T-helper 1 cell treated with Interleukin-12 subunit alpha and Interleukin-12 subunit beta and Interleukin-4 antibody, amounts not matched to agents 30 ng/mL and 1 ng/mL, for 36 hours (primary cell): ENCODE measurements at regions not wholly inside any gene's neighbourhood (a gene's known extent, or its start where the extent isn't known, plus 50 kb on each side); places are given as distances from the start of the nearest gene placed in this dataset.

Source experiments
- intact Hi-C: fragments of 100-400 bp; cut with micrococcal nuclease; formaldehyde crosslinking; loops from one replicate; pipeline ENCODE4 v1.15.1; 2024

DNA sequence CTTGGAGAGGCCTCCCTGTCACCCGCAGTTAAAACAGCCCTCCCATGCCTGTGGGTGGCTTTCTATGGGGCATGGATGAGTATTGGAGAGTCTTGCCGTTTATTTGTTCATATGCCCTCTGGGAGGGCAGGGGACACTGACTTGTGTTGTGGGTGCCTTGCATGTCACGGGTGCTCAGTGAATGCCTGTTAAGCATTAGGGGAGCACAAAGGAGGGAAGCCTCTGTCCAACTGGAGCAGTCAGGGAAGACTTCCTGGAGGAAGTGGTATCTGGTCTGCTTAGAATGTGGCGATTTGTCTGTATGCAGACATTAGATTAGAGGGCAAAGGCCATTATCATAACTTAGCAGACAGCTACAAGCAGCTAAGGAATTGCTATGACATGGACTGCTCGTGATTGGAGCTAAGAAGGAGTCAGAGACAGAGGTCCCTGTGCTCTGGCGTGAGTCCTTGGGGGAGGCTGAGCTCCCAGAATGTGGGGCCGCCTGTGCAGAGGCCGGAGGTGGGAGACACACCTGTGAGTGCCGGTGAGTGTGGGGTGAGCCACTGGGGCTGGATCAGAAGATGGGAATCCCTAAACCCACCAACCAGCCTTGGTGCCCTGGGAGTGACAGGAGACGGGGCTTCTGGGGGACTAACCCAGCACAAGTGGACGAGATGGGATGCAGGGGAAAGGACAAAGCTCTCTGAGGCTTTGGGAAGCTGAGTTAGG, 286.1 kb downstream of the SEC14L1 start:
- intact Hi-C loops = no loop called here

DNA sequence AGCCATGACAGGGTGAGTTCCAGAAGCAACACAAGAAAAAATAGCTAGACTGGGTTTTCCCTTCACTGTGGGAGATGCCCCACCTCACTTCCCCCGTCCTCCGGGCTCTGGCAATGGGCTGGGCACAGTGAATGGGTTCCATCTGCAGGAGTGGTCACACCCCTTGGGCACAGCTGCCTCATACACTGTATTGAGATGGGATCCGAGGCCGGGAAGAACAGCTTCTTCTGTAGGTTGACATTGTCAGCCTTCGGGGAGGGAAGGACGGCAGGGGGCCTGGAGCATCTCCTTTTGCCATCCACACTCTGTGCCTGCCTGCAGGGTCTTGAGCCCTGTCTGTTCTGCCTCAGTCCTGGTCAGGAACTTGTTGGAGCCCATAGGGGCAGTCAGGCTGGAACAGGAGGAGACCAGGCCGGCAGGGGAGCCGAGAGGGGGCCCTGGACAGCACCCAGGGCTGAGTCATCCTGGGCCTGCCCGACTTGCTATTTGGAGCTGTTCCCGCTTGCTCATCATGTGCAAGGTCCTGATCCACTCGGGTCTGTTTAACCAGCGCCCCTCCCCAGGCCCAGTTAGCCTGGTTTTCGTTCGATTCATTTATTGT, 286.7 kb downstream of the SEC14L1 start:
- intact Hi-C loops = no loop called here

DNA sequence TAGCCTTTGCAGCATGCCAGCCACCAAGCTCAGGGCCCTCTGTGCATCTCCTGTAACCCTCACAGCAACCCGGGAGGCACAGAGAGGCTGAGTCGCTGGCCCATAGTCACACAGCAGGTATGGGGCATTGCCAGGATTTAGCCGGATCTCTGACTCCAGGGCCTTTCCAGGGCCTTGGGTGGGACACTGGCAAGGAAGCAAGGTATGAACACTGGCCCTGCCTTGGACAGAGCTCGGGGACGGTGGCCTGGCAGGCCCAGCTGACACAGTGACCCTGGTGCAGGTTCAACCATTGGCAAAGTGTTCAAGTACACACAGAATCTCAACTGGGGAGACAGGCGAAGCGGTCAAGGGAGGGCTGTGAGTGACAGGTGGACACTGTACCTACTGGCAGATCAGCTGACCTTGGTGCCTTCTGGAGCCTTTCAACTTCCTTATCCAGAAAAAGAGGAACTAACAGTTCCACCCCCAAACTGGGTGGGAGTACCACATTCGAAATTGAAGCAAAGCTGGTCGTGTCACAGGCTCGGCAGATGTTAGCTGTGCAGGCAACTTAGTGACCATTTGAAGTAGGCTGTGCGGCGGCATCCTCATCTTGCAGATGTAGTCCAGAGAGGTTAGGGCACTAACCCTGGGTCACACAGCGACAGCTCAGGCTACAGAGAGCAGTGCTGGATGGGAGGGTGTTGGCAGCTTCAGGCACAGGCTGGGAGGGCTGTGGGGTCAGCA, 287.4 kb downstream of the SEC14L1 start:
- intact Hi-C loops = no loop called here

DNA sequence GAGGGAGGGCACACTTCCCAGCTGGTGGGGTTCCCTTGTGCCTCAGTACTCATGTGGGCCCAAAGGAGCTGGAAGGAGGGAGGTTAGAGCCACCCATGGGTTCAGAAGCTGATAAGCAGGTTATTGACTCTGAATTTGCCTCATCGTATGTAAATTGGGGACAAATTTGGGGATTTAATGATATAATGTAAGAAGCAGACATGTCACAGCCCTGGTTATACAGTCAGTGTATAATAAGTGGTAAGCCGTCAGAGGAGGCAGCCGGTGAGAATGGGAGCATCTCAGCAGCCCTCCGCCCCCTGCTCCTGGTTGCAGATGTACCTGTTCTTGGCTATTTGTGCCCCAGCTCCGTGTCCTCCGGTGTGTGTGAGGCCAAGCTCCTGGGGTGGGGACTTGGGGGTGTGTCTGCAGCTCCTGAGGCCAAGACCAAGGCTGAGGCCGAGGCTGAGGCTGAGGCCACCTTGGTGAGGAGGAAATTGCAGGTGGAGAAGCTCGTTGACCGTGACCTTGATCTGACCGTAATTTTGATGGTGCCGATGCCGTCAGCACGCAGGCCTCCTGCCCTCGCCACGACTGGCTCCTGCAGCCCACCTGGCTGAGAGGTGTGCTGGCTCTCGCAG, 288.1 kb downstream of the SEC14L1 start:
- intact Hi-C loops = no loop called here

DNA sequence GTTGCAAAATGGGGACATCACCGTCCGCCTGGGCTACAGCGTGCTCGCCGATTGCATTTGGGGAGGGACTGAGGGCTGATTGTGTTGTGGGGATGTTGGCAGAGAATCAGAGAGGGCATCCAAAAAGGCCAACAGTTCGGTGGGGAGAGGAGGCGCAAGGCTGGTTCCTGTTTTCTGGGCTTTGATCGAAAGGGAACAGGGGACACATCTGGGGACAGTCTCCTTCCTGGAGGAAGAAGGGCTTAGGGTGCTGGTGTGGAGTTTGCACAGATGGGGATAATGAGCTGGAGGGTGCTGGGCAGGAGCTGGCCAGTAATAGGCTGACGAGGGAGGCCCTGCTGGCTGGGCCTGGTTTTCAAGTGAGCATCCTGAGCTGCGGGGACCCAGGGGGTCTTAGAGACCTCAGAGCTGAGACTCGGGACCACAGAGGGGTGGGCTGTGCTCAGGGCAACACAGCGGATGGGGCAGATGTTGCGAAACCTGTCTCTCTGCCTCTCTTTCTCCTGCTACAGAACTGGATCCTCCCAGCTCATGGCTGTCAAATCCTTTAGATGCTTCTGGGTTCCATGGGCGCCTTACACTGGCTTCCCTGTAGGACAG, 288.7 kb downstream of the SEC14L1 start:
- intact Hi-C loops = no loop called here

DNA sequence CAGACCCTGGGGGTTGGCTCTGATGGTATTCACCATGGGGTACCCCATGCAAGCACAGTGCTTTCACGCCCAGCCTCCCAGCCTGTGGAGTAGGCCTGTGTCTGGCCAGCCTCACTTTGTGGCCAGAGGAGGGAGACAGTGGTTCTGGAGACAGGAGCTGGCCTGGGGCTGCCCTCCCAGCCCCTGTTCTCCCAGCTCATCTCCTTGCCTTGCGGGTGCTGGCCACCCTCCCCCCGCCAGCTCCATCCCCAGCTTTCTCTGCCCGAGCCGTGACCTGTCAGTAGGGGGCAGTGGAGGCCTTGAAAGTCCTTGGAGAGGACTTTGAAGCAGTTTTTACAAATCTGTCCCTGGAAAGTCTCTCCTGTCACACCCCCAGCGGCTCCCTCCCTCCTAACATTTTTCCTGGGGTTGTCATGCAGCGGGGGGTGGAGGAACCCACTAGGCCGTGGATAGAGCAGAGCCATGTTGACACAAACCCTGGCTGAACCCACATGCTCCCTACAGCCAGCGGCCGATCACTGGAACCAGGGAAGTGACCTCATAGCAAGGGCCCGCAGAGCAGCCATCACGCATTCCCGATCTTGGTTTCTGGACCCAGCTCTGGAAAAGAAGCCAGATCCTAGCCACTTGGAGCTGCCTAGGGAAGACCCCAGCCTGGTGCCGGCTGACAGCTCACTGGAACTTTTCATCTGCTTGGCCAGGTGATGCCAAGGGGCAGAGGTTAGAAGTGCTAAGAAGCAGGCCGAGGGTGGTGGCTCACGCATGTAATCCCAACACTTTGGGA, 289.4 kb downstream of the SEC14L1 start:
- intact Hi-C loops = loop anchor here (1.0 to 5.0 kb wide), 4 partner anchors 15 to 65 kb away; no protein-coding TSS in a partner anchor

DNA sequence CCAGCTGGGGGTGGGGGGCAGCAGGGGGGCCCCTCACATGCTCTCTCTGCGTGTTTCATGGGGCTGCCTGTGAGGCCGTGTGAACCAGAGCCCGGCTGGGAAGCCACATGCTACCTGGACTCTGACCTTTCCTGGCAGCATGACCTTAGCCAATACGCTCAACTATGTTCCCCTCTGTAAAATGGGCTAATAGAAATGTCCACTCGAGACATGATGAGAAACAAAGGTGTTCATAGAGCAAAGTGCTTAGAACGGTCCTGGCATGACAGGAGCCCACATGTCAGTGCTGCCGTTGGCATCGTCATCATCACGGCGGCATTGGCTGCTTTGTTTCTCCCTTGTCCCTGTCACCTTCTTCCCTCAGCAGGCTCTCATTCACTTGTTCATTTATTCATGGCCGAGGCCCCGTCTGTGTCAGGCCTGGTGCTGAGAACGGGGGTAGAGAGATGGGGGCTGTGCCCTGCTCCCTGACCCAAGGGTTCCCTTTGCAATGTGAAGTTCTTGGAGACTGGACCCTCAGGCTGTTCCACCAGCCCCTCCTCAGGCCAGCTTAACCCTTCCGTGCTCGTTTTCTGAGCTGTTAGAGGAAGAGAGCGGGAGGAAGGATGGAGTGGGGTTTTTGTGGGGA, 291.4 kb downstream of the SEC14L1 start:
- intact Hi-C loops = loop anchor here (5.0 kb wide), 1 partner anchor 40 kb away; no protein-coding TSS in a partner anchor

DNA sequence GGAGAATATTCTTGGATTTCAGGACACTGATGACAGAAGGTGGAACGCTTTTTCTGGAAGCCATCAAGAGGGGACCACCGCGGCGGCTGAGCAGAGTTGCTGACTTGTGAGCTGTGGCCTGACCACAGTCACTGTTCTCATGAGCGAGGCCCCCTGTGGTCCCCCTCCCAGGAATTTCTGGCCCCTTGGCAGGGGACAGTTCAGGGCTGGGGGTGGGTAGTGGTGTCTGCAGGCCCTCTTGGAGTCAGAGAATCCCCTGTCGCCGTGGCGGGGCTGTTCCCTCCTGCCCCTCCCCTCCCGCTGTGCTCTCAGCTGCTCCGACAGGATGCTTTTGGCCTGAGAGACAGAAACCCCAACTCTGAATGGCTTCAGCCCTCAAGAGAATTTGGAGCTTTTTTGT, 292.0 kb downstream of the SEC14L1 start:
- intact Hi-C loops = loop anchor here (5.0 kb wide), 1 partner anchor 40 kb away; no protein-coding TSS in a partner anchor

DNA sequence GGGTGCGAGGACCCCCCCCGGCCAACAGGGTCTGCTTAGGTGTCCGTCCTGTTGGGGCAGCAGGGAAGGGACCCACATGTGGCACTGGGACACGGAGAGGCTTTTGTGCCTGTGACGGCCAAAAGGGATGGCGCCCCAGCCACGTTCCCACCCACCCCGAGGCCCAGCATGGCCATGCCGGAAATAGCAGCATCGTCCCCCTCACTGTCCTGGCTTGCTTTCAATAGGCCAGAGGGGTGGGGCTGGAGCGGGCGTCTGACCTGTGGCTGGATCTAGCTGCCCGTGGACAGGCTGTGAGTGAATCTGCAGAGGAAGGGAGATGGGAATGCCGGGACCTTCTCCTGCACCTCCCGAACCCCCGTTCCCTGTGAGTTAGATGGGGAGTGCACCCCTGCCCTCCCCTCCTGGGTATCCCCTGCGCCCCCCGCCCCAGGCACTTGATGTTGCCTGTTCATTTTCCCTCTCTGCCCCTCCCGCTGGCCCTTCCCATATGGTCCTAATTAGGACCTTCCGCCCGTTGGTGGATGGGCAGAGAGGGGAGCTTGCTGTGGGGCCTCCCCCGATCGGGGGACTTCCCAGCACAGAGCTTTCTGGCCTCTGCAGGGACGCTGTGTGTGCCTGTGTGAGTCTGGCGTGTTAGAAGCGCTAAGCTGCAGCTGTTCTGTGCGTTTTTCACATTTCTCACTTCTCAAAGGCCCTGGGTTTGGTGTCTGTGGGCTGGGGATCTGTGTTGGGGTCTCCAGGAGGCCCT, 292.8 kb downstream of the SEC14L1 start:
- intact Hi-C loops = loop anchor here (5.0 kb wide), 1 partner anchor 39 kb away; no protein-coding TSS in a partner anchor

DNA sequence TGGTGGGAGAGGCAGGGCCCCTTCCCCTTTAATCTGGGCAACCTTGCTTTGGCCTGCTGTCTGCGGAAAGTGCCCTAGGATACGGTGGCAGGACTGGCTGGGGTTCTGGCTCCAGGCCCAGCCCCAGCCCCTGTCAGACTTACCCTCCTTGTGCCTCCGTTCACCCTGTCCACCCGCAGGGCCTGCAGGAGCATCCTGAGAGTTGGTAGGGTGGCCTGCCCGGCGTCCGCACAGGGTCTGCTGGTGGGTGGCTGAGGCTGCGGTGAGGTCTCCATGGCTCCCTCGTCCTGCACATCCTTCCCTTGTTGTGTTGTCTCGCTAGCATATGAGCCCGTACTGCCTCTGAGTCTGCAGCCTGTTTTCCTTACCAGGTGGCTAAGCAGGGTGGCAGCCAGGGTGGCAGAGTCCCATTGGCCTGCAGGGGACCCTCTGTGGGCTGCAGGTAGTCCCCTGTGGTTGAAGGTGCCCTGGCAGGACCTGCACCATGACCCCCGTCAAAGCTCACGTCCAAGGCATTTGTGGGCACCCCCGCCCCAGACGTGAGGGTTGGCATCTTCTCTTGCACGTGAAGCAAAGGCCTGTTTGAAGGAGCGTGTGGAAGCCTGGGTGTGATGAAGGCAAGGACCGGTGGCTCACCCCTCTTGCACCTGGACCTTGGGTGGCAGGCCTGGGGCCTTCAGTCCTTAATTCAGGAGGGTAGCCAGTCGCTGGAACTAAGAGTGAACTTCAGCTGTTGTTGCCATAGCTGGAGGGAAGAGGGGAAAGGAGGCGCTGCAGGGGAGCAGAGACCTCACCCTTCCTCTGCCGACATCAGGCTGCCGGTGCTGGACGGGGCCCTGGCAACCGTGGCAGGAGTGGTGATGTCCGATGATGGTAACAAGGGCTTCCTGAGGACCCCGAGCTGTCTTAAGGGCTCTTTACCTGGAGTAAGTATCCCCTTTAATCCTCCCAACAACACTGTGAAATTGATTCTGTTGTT, 293.7 kb downstream of the SEC14L1 start:
- intact Hi-C loops = loop anchor here (5.0 kb wide), 1 partner anchor 38 kb away; no protein-coding TSS in a partner anchor

DNA sequence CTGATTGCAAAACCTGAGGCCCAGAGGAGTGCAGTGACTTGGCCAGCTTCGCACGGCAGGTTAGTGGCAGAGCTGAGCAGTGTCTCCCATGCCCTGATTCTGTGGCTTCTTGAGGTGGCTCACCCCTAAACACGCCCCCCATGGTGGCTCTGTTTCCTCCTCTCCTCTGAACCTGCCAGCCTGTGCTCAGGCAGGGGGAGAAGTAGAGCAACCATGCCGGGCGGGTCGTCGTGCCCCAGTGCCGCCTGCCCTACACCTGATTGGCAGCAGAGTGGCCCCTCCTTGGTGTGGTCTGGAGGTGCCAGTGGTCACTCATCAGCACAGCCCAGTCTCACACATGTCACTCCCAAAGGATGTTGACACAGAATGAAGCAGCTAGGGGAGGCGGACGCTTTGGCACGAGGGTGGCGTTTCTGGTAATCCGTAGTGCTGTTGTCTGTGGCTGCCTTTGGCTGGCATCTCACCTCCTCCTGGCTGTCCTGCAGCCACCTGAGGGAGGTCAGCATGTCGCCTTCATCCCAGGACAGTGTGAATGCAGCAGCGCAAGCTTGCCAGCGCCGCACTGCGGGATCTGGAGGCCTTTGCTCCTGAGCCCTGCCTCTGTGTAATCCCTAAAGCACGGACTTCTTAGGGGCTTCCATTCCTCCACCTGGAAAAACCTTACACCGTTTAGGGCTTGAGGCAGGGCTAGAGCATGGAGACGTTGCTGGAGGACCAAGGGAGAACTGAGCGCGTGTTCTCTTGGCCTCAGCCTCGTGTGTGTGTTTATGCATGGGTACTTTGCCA, 294.7 kb downstream of the SEC14L1 start:
- intact Hi-C loops = no loop called here

DNA sequence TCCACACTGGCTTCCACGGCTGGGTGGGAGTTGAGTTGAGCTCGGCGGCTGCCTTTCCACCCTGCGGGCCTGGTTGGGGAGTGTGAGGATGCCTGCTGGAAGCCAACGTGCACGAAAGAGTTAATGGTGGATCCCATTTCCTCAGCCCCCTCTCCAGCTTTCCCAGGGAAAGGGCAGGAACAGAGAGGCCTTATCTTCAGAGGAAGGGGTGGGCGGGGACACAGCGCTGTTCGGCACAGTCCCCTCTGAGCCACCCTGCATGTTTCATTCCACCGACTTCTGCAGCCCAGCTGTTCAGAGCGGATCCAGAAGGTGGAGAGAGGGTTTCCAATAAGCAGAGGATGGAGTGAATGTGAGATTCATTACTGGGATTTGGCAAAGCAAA, 295.3 kb downstream of the SEC14L1 start:
- intact Hi-C loops = no loop called here

DNA sequence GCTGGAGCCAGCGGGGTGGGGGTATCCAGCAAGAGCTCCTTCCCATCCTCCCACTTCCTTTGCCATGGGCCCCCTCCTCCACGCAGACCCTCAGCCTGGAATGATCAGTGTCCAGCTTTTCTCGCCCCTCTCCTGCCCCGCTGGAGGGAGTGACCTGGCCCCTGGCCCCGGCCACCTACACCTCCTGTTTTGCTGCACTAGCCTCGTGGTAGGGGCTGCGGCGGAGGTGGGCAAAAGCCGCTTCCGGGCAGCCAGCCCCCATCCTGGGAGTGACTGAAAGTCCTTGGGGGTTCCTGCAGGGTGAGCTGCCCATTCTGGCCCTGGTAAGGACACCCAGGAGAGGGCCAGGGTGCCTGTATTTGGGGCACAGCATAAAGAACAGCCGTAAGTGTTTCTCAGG, 295.7 kb downstream of the SEC14L1 start:
- intact Hi-C loops = no loop called here

DNA sequence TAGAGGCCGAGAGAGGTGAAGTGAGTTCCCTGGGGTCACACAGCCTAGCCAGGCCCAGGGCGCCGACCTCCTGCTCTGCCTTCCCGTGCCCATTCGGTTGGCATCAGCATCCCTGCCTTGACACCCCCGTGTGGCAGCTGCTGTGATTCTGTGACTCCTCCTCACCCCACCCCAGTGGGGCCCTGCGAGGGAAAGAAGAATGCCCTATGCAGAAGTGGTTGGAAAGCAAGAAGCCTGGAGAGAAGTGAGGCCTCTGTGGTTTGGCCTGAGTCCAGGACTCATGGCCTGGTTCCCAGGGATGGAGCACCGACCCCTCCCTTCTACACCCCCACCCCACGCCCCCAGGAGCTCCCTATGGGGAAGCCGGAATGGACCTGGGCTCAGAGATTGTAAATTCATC, 296.2 kb downstream of the SEC14L1 start:
- intact Hi-C loops = no loop called here

DNA sequence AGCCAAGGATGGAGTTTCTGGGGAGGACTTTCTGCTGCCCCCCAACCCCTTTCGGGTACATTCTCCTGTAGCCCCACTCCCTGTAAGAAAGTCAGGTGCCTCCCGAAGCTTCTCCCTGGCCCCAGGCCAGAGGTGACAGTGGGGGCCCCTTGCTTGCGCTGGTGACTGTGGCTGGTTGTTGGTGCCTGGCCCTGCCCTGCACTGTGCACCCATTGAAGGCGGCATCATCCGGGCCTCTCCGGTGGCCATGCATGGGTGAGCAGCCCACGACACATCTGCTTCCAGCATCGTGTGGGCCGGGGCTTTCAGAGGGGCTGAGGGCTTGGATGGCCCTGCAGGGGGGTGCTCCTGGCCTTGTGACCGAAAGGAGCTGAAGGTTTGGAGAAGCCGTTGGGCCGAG, 297.0 kb downstream of the SEC14L1 start:
- intact Hi-C loops = no loop called here

DNA sequence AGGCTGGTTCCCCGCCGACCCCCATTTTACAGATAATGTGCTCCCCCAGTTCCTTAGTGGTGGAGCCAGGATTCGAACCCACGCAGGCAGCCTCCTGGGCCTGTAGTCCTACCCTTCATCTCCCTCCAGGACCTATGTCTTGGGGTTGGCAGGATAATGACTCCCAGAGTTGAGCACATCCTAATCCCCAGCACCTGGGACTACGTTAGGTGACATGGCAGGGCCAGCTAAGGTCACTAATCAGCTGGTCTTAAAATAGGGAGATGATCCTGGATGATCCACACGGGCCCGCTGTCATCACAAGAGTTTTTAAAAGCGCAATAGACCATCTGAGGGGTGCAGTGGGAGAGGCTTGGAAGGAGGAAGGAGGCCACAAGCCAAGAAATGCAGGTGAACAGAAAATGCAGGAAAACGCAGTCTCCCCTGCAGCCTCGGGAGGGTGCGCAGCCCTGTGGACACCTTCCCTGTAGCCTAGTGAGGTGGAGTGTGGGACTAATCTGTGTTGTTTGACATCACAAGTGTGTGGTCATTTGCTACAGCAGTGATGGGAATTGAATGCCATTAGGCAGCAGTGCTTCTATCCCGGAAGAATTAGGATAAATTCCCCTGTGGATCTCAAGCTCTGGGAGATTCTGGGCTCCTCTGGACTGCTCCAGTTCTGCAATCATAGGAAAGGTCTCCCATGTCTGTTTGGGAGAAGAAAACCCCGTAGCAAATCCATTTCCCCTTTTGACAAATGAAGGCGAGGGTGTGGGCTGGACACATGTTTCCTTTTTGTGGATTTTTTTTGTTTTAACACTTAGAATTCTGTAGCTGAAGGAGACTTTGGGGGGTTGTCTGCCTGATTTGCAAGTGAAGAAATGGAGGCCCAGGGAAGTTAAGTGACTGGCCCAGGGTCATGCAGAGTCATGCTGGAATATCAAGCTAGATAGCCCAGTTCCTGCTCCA, 297.7 kb downstream of the SEC14L1 start:
- intact Hi-C loops = no loop called here
